ENCODE measurements at regions not wholly inside any gene's neighbourhood (a gene's known extent, or its start where the extent isn't known, plus 50 kb on each side); places are given as distances from the start of the nearest gene placed in this dataset.

- ChIA-PET POLR2A (no interaction called here), CTCF (no interaction called here)
- no peaks in the 10 kb centered on the region for H3K9me3 ChIP-seq (ENCODE audit: control insufficient read depth, insufficient read depth, low read depth, low read length)
- H3K4me1 ChIP-seq (ENCODE audit: control insufficient read depth, insufficient read depth, low read length), result no peaks in the 10 kb centered on the region
- BruUV-seq (replicated peaks), result no TSS peak
- no peaks in the 10 kb centered on the region for H3K36me3 ChIP-seq (ENCODE audit: control insufficient read depth, insufficient read depth, low read length)
- H3K27me3 ChIP-seq (ENCODE audit: control insufficient read depth, insufficient read depth, low read length), result no peaks in the 10 kb centered on the region
- in situ Hi-C loops (cut with HindIII; ENCODE audit: low pct_unique_long_range_greater_than_20kb, low sequenced_read_pairs), result no loop called here
- intact Hi-C loops (cut with micrococcal nuclease; ENCODE audit: unreplicated experiment), result no loop called here
- DNase-seq (ENCODE audit: low read depth, low spot score) (no peak), ATAC-seq (no peak)
- TF ChIP-seq SIN3A (IDR thresholded peaks at IDR 0.05; ENCODE audit: borderline replicate concordance, insufficient read depth, low read depth, low read length) (no peak), TCF7L2 (IDR thresholded peaks at IDR 0.05; ENCODE audit: low read depth, low read length) (no peak), POLR2AphosphoS5 (IDR thresholded peaks at IDR 0.05; ENCODE audit: low read depth, low read length) (no peak), REST (IDR thresholded peaks at IDR 0.05; ENCODE audit: insufficient read depth in 1 of 2, low read depth in 2 of 2, low read length in 1 of 2) (no peak), CTCF (IDR thresholded peaks at IDR 0.05) (no peak)
- H3K4me3 ChIP-seq (ENCODE audit: low read depth in 2 of 2, low read length in 2 of 2), result no peak overlapping the region
- H3K27ac ChIP-seq (ENCODE audit: low read length), result no peak overlapping the region
Measured at GRCh38 chr20:11030351-11030750, 356.6 kb upstream of the JAG1 start.

- in situ Hi-C loops (cut with HindIII; ENCODE audit: low pct_unique_long_range_greater_than_20kb, low sequenced_read_pairs) (no loop called here), intact Hi-C loops (cut with micrococcal nuclease; ENCODE audit: unreplicated experiment) (no loop called here)
- Histone ChIP-seq H3K27ac (ENCODE audit: low read length) (no peak overlapping the region), H3K4me1 (ENCODE audit: control insufficient read depth, insufficient read depth, low read length) (no peaks in the 10 kb centered on the region), H3K36me3 (ENCODE audit: control insufficient read depth, insufficient read depth, low read length) (no peaks in the 10 kb centered on the region), H3K27me3 (ENCODE audit: control insufficient read depth, insufficient read depth, low read length) (no peaks in the 10 kb centered on the region), H3K4me3 (ENCODE audit: low read depth in 2 of 2, low read length in 2 of 2) (no peak overlapping the region), H3K9me3 (ENCODE audit: control insufficient read depth, insufficient read depth, low read depth, low read length) (no peaks in the 10 kb centered on the region)
- BruUV-seq (replicated peaks), result no TSS peak
- DNase-seq (ENCODE audit: low read depth, low spot score) (no peak), ATAC-seq (no peak)
- TF ChIP-seq REST (IDR thresholded peaks at IDR 0.05; ENCODE audit: insufficient read depth in 1 of 2, low read depth in 2 of 2, low read length in 1 of 2) (no peak), TCF7L2 (IDR thresholded peaks at IDR 0.05; ENCODE audit: low read depth, low read length) (no peak), CTCF (IDR thresholded peaks at IDR 0.05) (no peak), POLR2AphosphoS5 (IDR thresholded peaks at IDR 0.05; ENCODE audit: low read depth, low read length) (no peak), SIN3A (IDR thresholded peaks at IDR 0.05; ENCODE audit: borderline replicate concordance, insufficient read depth, low read depth, low read length) (no peak)
- POLR2A ChIA-PET, result no interaction called here
- CTCF ChIA-PET, result no interaction called here
Measured at GRCh38 chr20:11031300-11031699, 357.5 kb upstream of the JAG1 start.

Measured in Panc1 (cell line).